ENCODE measurements at regions not wholly inside any gene's neighbourhood (a gene's known extent, or its start where the extent isn't known, plus 50 kb on each side); places are given as distances from the start of the nearest gene placed in this dataset.

- Mint-ChIP-seq H3K27ac (no peak overlapping the region), H3K4me3 (no peak overlapping the region), H3K9me3 (no peaks in the 10 kb centered on the region), H3K27me3 (no peaks in the 10 kb centered on the region), H3K36me3 (ENCODE audit: low read depth) (peaks cover 10% of the 10 kb centered on the region), H3K4me1 (ENCODE audit: low read depth) (peaks cover 34% of the 10 kb centered on the region)
- intact Hi-C loops (cut with micrococcal nuclease) = loop anchor here (5.0 kb wide), 1 partner anchor 176 kb away; no protein-coding TSS in a partner anchor
Observed at GRCh38 chr1:232451506-232451905, 178.4 kb downstream of the SIPA1L2 start.

- Mint-ChIP-seq H3K36me3 (ENCODE audit: low read depth) (peaks cover 7% of the 10 kb centered on the region), H3K9me3 (no peaks in the 10 kb centered on the region), H3K27ac (no peak overlapping the region), H3K4me1 (ENCODE audit: low read depth) (peaks cover 32% of the 10 kb centered on the region), H3K27me3 (no peaks in the 10 kb centered on the region), H3K4me3 (no peak overlapping the region)
- intact Hi-C loops (cut with micrococcal nuclease) = loop anchor here (5.0 kb wide), 1 partner anchor 177 kb away; no protein-coding TSS in a partner anchor
Observed at GRCh38 chr1:232450615-232451014, 179.3 kb downstream of the SIPA1L2 start.

GRCh38 chr1:232447125-232447524 lies 182.8 kb downstream of the SIPA1L2 start:
- no peaks in the 10 kb centered on the region for H3K9me3 Mint-ChIP-seq
- H3K4me1 Mint-ChIP-seq (ENCODE audit: low read depth) = peaks cover 15% of the 10 kb centered on the region
- H3K27ac Mint-ChIP-seq = no peak overlapping the region
- no peaks in the 10 kb centered on the region for H3K27me3 Mint-ChIP-seq
- intact Hi-C loops (cut with micrococcal nuclease) = no loop called here
- H3K4me3 Mint-ChIP-seq = no peak overlapping the region
- H3K36me3 Mint-ChIP-seq (ENCODE audit: low read depth) = peaks cover 27% of the 10 kb centered on the region

DNA sequence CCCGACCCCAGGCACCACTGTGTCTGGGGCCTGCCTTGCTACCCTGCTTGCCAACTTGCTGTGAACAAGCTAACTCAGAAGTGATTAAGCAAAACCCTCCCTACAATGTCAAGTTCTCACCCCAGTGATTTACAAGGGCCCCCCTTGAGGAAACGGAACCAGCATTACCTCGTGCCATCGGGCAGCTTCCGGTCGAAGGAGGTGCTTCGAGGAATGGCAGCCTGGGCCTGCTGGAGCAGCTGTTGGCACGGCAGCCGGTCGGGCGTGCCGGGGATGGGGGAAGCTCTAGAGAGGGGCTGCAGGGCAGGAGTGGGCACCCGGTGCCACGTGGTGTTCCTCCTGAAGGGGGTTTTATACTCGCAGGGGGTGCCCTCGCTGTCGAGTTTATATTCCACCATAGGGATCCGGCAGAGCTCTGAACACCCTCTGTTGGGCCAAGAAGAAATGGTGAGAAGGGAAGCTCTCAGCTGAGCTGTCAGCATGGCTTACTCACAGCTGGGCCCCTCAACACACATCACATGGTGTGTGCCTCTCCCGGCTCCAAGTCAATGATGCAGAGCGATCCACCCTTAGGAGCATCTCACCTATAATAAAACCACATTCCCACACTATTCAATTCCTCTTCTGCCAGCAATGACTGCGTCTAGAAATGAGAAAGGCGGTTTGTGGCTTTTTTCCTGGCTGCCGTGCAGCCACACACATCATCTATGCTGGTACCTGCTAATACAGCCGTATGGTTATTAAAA lies 184.4 kb downstream of the SIPA1L2 start:
- no peaks in the 10 kb centered on the region for H3K9me3 Mint-ChIP-seq
- no peaks in the 10 kb centered on the region for H3K27me3 Mint-ChIP-seq
- intact Hi-C loops (cut with micrococcal nuclease) = no loop called here
- peaks cover 43% of the 10 kb centered on the region for H3K36me3 Mint-ChIP-seq (ENCODE audit: low read depth)
- no peak overlapping the region for H3K4me3 Mint-ChIP-seq
- H3K4me1 Mint-ChIP-seq (ENCODE audit: low read depth) = peaks cover 8% of the 10 kb centered on the region
- no peak overlapping the region for H3K27ac Mint-ChIP-seq

- H3K9me3 Mint-ChIP-seq = no peaks in the 10 kb centered on the region
- no peak overlapping the region for H3K27ac Mint-ChIP-seq
- H3K36me3 Mint-ChIP-seq (ENCODE audit: low read depth) = peaks cover 65% of the 10 kb centered on the region
Observed at GRCh38 chr1:232443372-232443771, 186.6 kb downstream of the SIPA1L2 start.

GRCh38 chr1:232441036-232441411 lies 188.9 kb downstream of the SIPA1L2 start:
- Mint-ChIP-seq H3K4me1 (ENCODE audit: low read depth) (no peaks in the 10 kb centered on the region), H3K27me3 (no peaks in the 10 kb centered on the region), H3K36me3 (ENCODE audit: low read depth) (peaks cover 87% of the 10 kb centered on the region), H3K9me3 (no peaks in the 10 kb centered on the region), H3K4me3 (no peak overlapping the region), H3K27ac (no peak overlapping the region)
- intact Hi-C loops (cut with micrococcal nuclease) = no loop called here

More at GRCh38 chr1:232443372-232443771, 186.6 kb downstream of the SIPA1L2 start:
- Mint-ChIP-seq H3K4me3 (no peak overlapping the region), H3K27me3 (no peaks in the 10 kb centered on the region), H3K4me1 (ENCODE audit: low read depth) (peaks cover 3% of the 10 kb centered on the region)
- intact Hi-C loops (cut with micrococcal nuclease) = no loop called here

- Mint-ChIP-seq H3K36me3 (ENCODE audit: low read depth) (peaks cover 90% of the 10 kb centered on the region), H3K27ac (no peak overlapping the region), H3K4me3 (no peak overlapping the region), H3K9me3 (no peaks in the 10 kb centered on the region), H3K27me3 (no peaks in the 10 kb centered on the region), H3K4me1 (ENCODE audit: low read depth) (no peaks in the 10 kb centered on the region)
- intact Hi-C loops (cut with micrococcal nuclease) = no loop called here
Observed at GRCh38 chr1:232440325-232441035, 189.5 kb downstream of the SIPA1L2 start.

- Mint-ChIP-seq H3K36me3 (ENCODE audit: low read depth) (peaks cover 97% of the 10 kb centered on the region), H3K27me3 (no peaks in the 10 kb centered on the region), H3K27ac (no peak overlapping the region), H3K9me3 (no peaks in the 10 kb centered on the region), H3K4me1 (ENCODE audit: low read depth) (no peaks in the 10 kb centered on the region), H3K4me3 (no peak overlapping the region)
- intact Hi-C loops (cut with micrococcal nuclease) = no loop called here
Observed at GRCh38 chr1:232439011-232439410, 190.9 kb downstream of the SIPA1L2 start.

DNA sequence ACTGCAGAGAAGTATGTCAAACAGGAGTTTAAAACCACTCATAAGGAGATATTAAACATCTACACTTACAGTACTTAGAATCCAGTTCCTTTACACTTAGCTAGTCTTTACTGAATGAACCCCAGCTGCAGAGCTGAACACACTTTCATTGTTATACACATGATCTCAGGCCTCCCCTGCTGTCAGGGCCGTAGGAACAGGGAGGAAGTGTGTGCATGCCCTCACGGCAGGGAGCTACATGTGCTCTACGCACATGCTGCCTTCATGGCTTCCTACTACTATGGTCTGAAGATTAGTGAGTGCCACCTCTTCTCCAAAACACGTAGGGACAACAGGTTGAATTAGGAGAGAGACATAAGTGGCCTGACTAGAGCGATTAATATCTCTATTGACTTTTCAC lies 191.5 kb downstream of the SIPA1L2 start:
- H3K4me3 Mint-ChIP-seq = no peak overlapping the region
- H3K27ac Mint-ChIP-seq = no peak overlapping the region
- no peaks in the 10 kb centered on the region for H3K4me1 Mint-ChIP-seq (ENCODE audit: low read depth)
- no peaks in the 10 kb centered on the region for H3K27me3 Mint-ChIP-seq
- no peaks in the 10 kb centered on the region for H3K9me3 Mint-ChIP-seq
- intact Hi-C loops (cut with micrococcal nuclease) = no loop called here
- peaks cover 93% of the 10 kb centered on the region for H3K36me3 Mint-ChIP-seq (ENCODE audit: low read depth)

GRCh38 chr1:232437510-232437909 lies 192.4 kb downstream of the SIPA1L2 start:
- Mint-ChIP-seq H3K27me3 (no peaks in the 10 kb centered on the region), H3K36me3 (ENCODE audit: low read depth) (peaks cover 93% of the 10 kb centered on the region), H3K9me3 (no peaks in the 10 kb centered on the region), H3K4me3 (no peak overlapping the region), H3K4me1 (ENCODE audit: low read depth) (no peaks in the 10 kb centered on the region), H3K27ac (no peak overlapping the region)
- intact Hi-C loops (cut with micrococcal nuclease) = no loop called here

- intact Hi-C loops (cut with micrococcal nuclease) = no loop called here
- H3K27ac Mint-ChIP-seq = no peak overlapping the region
- no peak overlapping the region for H3K4me3 Mint-ChIP-seq
- H3K27me3 Mint-ChIP-seq = no peaks in the 10 kb centered on the region
- peaks cover 93% of the 10 kb centered on the region for H3K36me3 Mint-ChIP-seq (ENCODE audit: low read depth)
- H3K4me1 Mint-ChIP-seq (ENCODE audit: low read depth) = no peaks in the 10 kb centered on the region
- H3K9me3 Mint-ChIP-seq = no peaks in the 10 kb centered on the region
Observed at GRCh38 chr1:232435729-232436128, 194.2 kb downstream of the SIPA1L2 start.

- no peaks in the 10 kb centered on the region for H3K9me3 Mint-ChIP-seq
- H3K27me3 Mint-ChIP-seq = no peaks in the 10 kb centered on the region
- no peak overlapping the region for H3K4me3 Mint-ChIP-seq
- H3K27ac Mint-ChIP-seq = no peak overlapping the region
- peaks cover 92% of the 10 kb centered on the region for H3K36me3 Mint-ChIP-seq (ENCODE audit: low read depth)
- intact Hi-C loops (cut with micrococcal nuclease) = no loop called here
- no peaks in the 10 kb centered on the region for H3K4me1 Mint-ChIP-seq (ENCODE audit: low read depth)
Observed at GRCh38 chr1:232432313-232432712, 197.6 kb downstream of the SIPA1L2 start.

DNA sequence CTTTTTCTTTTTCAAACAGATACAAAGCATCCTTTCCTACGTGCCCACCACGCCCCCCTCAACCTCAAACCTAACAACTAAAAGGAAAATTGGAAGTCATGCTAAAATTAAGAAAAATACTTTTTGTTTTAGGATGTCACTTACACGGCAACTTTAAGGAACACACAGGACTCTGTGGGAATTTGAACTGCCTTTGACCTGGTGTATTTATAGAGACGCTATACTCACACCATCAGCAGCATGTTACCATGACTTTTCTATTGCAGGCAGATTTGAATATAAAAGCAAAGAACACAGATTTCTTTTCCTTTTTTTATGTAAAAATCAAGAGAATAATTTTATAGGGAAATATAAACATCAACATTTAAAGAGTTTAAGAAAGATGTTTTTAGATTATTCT lies 198.2 kb downstream of the SIPA1L2 start:
- peaks cover 93% of the 10 kb centered on the region for H3K36me3 Mint-ChIP-seq (ENCODE audit: low read depth)
- H3K4me3 Mint-ChIP-seq = no peak overlapping the region
- intact Hi-C loops (cut with micrococcal nuclease) = no loop called here
- no peak overlapping the region for H3K27ac Mint-ChIP-seq
- no peaks in the 10 kb centered on the region for H3K4me1 Mint-ChIP-seq (ENCODE audit: low read depth)
- H3K27me3 Mint-ChIP-seq = no peaks in the 10 kb centered on the region
- H3K9me3 Mint-ChIP-seq = no peaks in the 10 kb centered on the region

- Mint-ChIP-seq H3K36me3 (ENCODE audit: low read depth) (peaks cover 93% of the 10 kb centered on the region), H3K4me3 (no peak overlapping the region), H3K9me3 (no peaks in the 10 kb centered on the region), H3K27me3 (no peaks in the 10 kb centered on the region), H3K4me1 (ENCODE audit: low read depth) (no peaks in the 10 kb centered on the region), H3K27ac (no peak overlapping the region)
- intact Hi-C loops (cut with micrococcal nuclease) = no loop called here
Observed at GRCh38 chr1:232431326-232431725, 198.6 kb downstream of the SIPA1L2 start.
